Tibial artery (tissue), 4 donors: ENCODE measurements at regions not wholly inside any gene's neighbourhood (a gene's known extent, or its start where the extent isn't known, plus 50 kb on each side); places are given as distances from the start of the nearest gene placed in this dataset.

ENCODE experiments used
- DNase-seq, 2 donors: peaks; one replicate each; pipeline ENCODE4 v3.0.0-alpha.2; 2019
- H3K27ac ChIP-seq, 2 donors: fragments of 200-600 bp; sonication (generic) in 1 of 2; 1 replicate in 1 of 2; 2 replicates in 1 of 2; pipeline ENCODE4 v1.5.1; 2018 to 2019; ENCODE audit warnings: mild to moderate bottlenecking in 1 of 2
- H3K27me3 ChIP-seq, 2 donors: fragments of 200-600 bp; sonication (generic) in 1 of 2; one replicate each; pipeline versions ENCODE4 v1.5.1 to v1.6.0; 2016 to 2019
- H3K36me3 ChIP-seq, 3 donors: fragments of 200-600 bp; sonication (generic) in 2 of 3; one replicate each; pipeline ENCODE4 v1.5.1; 2016 to 2019; ENCODE audit warnings: mild to moderate bottlenecking in 2 of 3
- H3K4me1 ChIP-seq, 4 donors: fragments of 200-600 bp; sonication (generic) in 2 of 4; 1 replicate in 3 of 4; 2 replicates in 1 of 4; pipeline ENCODE4 v1.5.1; 2016 to 2019
- H3K4me3 ChIP-seq, 2 donors: fragments of 200-600 bp; sonication (generic) in 1 of 2; 1 replicate in 1 of 2; 2 replicates in 1 of 2; pipeline ENCODE4 v1.5.1; 2018 to 2019; ENCODE audit warnings: mild to moderate bottlenecking in 2 of 2
- H3K9me3 ChIP-seq, 3 donors: fragments of 200-600 bp; sonication (generic) in 1 of 3; one replicate each; pipeline ENCODE4 v1.5.1; 2016 to 2019
- CTCF ChIP-seq, 2 experiments: fragments of 200-600 bp in 1 of 2; fragments of 450-650 bp in 1 of 2; IDR thresholded peaks; one replicate each; pipeline ENCODE4 v1.5.1; 2017 to 2019; ENCODE audit warnings: antibody characterized with exemption in 2 of 2, mild to moderate bottlenecking in 1 of 2, moderate library complexity in 1 of 2
- intact Hi-C: fragments of 100-400 bp; cut with DNase I; formaldehyde crosslinking; loops from one replicate; pipeline ENCODE4 v1.15.0; 2023; ENCODE audit warnings: low total_unique reads

- DNase-seq: no peak
Measured at GRCh38 chr16:51312363-51313150, 161.5 kb upstream of the SALL1 start.

GRCh38 chr16:51310159-51310558 is 159.1 kb upstream of the SALL1 start:
- H3K27me3 ChIP-seq: no peaks in the 10 kb centered on the region
- H3K4me3 ChIP-seq: no peak overlapping the region
- intact Hi-C loops: no loop called here
- H3K27ac ChIP-seq: no peak overlapping the region
- H3K4me1 ChIP-seq: no peaks in the 10 kb centered on the region
- no peaks in the 10 kb centered on the region for H3K36me3 ChIP-seq
- no peak for TF ChIP-seq CTCF (IDR thresholded peaks at IDR 0.05)
- no peak for DNase-seq
- no peaks in the 10 kb centered on the region for H3K9me3 ChIP-seq

More at GRCh38 chr16:51312363-51313150, 161.5 kb upstream of the SALL1 start:
- Histone ChIP-seq H3K27me3 (no peaks in the 10 kb centered on the region), H3K4me3 (no peak overlapping the region), H3K27ac (no peak overlapping the region), H3K9me3 (no peaks in the 10 kb centered on the region), H3K36me3 (no peaks in the 10 kb centered on the region), H3K4me1 (no peaks in the 10 kb centered on the region)
- intact Hi-C loops: no loop called here
- no peak for TF ChIP-seq CTCF (IDR thresholded peaks at IDR 0.05)

- Histone ChIP-seq H3K27me3 (no peaks in the 10 kb centered on the region), H3K4me3 (no peak overlapping the region), H3K4me1 (no peaks in the 10 kb centered on the region), H3K36me3 (no peaks in the 10 kb centered on the region), H3K9me3 (no peaks in the 10 kb centered on the region), H3K27ac (no peak overlapping the region)
- intact Hi-C loops: no loop called here
- DNase-seq: no peak
- no peak for TF ChIP-seq CTCF (IDR thresholded peaks at IDR 0.05)
Measured at GRCh38 chr16:51306886-51307595, 156.0 kb upstream of the SALL1 start.

- TF ChIP-seq CTCF (IDR thresholded peaks at IDR 0.05): no peak
- no peak overlapping the region for H3K4me3 ChIP-seq
- no peaks in the 10 kb centered on the region for H3K27me3 ChIP-seq
- H3K4me1 ChIP-seq: no peaks in the 10 kb centered on the region
- no peaks in the 10 kb centered on the region for H3K36me3 ChIP-seq
- no peaks in the 10 kb centered on the region for H3K9me3 ChIP-seq
- DNase-seq: no peak
- H3K27ac ChIP-seq: no peak overlapping the region
- intact Hi-C loops: no loop called here
Measured at GRCh38 chr16:51306116-51306515, 155.0 kb upstream of the SALL1 start.

- intact Hi-C loops: no loop called here
- no peak overlapping the region for H3K4me3 ChIP-seq
- H3K27ac ChIP-seq: no peak overlapping the region
- H3K4me1 ChIP-seq: no peaks in the 10 kb centered on the region
- DNase-seq: no peak
- H3K27me3 ChIP-seq: no peaks in the 10 kb centered on the region
- TF ChIP-seq CTCF (IDR thresholded peaks at IDR 0.05): no peak
- no peaks in the 10 kb centered on the region for H3K9me3 ChIP-seq
- no peaks in the 10 kb centered on the region for H3K36me3 ChIP-seq
Measured at GRCh38 chr16:51305337-51305736, 154.3 kb upstream of the SALL1 start.
